ENCODE measurements at regions not wholly inside any gene's neighbourhood (a gene's known extent, or its start where the extent isn't known, plus 50 kb on each side); places are given as distances from the start of the nearest gene placed in this dataset.

DNA sequence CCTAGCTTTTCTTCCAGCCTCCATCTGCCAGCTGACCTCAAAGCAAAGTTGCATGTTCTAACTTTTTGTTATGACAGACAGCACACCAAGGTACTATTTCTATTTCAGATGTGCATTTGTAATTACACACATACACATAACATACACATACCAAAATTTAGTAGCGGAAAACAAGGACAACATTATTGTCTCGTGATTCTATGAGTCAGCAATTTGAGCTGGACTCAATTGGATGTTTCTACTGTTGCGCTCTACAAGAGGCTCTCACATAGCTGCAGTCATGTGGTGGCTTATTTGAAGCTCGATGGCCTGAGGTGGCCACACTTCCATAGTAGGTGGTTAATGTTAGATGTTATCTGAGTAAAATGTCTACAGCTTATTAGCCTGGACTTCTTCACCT lies 1010.1 kb upstream of the B3GALT2 start:
- H3K27ac ChIP-seq (ENCODE audit: low read depth, low read length), result no peak overlapping the region
- intact Hi-C loops (cut with micrococcal nuclease), result no loop called here
- no peak overlapping the region for H3K4me3 ChIP-seq (replicated peaks in 1 of 2; ENCODE audit: low read depth in 1 of 2, low read length in 2 of 2)
- no peak overlapping the region for H3K4me2 ChIP-seq (ENCODE audit: low read length)
- no TSS peak for BruUV-seq (replicated peaks)
- H3K9me2 ChIP-seq (ENCODE audit: insufficient read depth), result no peaks in the 10 kb centered on the region; the same call in 1 of the 2 replicates
- no peak overlapping the region for H3K9ac ChIP-seq (ENCODE audit: low read length)
- H4K20me1 ChIP-seq (ENCODE audit: insufficient read depth), result no peaks in the 10 kb centered on the region
- CTCF ChIA-PET, result no interaction called here
- POLR2A ChIA-PET, result no interaction called here
- ATAC-seq, result no peak
- H3K27me3 ChIP-seq (ENCODE audit: insufficient read depth, low read length), result no peaks in the 10 kb centered on the region
- DNase-seq (ENCODE audit: low read depth, low spot score), result no peak
- no peak overlapping the region for H2AFZ ChIP-seq (ENCODE audit: low read depth, low read length, poor library complexity, severe bottlenecking)
- TF ChIP-seq TCF7L2 (IDR thresholded peaks at IDR 0.05; ENCODE audit: borderline replicate concordance, extremely low read depth, insufficient read depth, insufficient read length) (no peak), CEBPB (IDR thresholded peaks at IDR 0.05; ENCODE audit: low read depth) (no peak), RAD21 (IDR thresholded peaks at IDR 0.05; ENCODE audit: low read depth) (no peak), FOSL1 (IDR thresholded peaks at IDR 0.05; ENCODE audit: low read depth) (no peak), YY1 (IDR thresholded peaks at IDR 0.05; ENCODE audit: extremely low read depth, insufficient replicate concordance, low read depth, low read length) (no peak), ZFX (IDR thresholded peaks at IDR 0.05) (no peak), EZH2 (IDR thresholded peaks at IDR 0.05) (no peak), ELF1 (IDR thresholded peaks at IDR 0.05; ENCODE audit: borderline replicate concordance, low read depth) (no peak)
- TF ChIP-seq, protein P1, sequence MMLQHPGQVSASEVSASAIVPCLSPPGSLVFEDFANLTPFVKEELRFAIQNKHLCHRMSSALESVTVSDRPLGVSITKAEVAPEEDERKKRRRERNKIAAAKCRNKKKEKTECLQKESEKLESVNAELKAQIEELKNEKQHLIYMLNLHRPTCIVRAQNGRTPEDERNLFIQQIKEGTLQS (IDR thresholded peaks at IDR 0.05), result no peak
- TF ChIP-seq, protein P2, sequence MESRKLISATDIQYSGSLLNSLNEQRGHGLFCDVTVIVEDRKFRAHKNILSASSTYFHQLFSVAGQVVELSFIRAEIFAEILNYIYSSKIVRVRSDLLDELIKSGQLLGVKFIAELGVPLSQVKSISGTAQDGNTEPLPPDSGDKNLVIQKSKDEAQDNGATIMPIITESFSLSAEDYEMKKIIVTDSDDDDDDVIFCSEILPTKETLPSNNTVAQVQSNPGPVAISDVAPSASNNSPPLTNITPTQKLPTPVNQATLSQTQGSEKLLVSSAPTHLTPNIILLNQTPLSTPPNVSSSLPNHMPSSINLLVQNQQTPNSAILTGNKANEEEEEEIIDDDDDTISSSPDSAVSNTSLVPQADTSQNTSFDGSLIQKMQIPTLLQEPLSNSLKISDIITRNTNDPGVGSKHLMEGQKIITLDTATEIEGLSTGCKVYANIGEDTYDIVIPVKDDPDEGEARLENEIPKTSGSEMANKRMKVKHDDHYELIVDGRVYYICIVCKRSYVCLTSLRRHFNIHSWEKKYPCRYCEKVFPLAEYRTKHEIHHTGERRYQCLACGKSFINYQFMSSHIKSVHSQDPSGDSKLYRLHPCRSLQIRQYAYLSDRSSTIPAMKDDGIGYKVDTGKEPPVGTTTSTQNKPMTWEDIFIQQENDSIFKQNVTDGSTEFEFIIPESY (IDR thresholded peaks at IDR 0.05; ENCODE audit: extremely low read depth, insufficient replicate concordance, low read length), result no peak
- TF ChIP-seq, protein P3, sequence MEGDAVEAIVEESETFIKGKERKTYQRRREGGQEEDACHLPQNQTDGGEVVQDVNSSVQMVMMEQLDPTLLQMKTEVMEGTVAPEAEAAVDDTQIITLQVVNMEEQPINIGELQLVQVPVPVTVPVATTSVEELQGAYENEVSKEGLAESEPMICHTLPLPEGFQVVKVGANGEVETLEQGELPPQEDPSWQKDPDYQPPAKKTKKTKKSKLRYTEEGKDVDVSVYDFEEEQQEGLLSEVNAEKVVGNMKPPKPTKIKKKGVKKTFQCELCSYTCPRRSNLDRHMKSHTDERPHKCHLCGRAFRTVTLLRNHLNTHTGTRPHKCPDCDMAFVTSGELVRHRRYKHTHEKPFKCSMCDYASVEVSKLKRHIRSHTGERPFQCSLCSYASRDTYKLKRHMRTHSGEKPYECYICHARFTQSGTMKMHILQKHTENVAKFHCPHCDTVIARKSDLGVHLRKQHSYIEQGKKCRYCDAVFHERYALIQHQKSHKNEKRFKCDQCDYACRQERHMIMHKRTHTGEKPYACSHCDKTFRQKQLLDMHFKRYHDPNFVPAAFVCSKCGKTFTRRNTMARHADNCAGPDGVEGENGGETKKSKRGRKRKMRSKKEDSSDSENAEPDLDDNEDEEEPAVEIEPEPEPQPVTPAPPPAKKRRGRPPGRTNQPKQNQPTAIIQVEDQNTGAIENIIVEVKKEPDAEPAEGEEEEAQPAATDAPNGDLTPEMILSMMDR (IDR thresholded peaks at IDR 0.05 in 2 of 3, conservative IDR thresholded peaks at IDR 0.05 in 1 of 3; ENCODE audit: borderline replicate concordance in 1 of 3, insufficient read depth in 1 of 3, low read depth in 2 of 3, low read length in 2 of 3), result no peak
- no peaks in the 10 kb centered on the region for H3K36me3 ChIP-seq (ENCODE audit: control insufficient read depth in 1 of 2, insufficient read depth in 2 of 2, low read length in 2 of 2)
- no peaks in the 10 kb centered on the region for H3K79me2 ChIP-seq (ENCODE audit: insufficient read depth, low read length)
- H3K4me1 ChIP-seq (ENCODE audit: control insufficient read depth in 1 of 2, insufficient read depth in 2 of 2, low read length in 2 of 2), result no peaks in the 10 kb centered on the region
- RAD21 ChIA-PET (ENCODE audit: low non-redundant PET in 1 of 2, low total read pairs in 2 of 2, uncharacterized antibody in 2 of 2, unreplicated experiment in 2 of 2), result no interaction called here
- no peaks in the 10 kb centered on the region for H3K9me3 ChIP-seq (ENCODE audit: control insufficient read depth in 1 of 2, insufficient read depth in 1 of 2, low read depth in 1 of 2, low read length in 2 of 2)

Data from HCT116 (cell line).